WTC11 (cell line): ENCODE measurements at regions not wholly inside any gene's neighbourhood (a gene's known extent, or its start where the extent isn't known, plus 50 kb on each side); places are given as distances from the start of the nearest gene placed in this dataset.

Source experiments
- CTCF ChIP-seq: fragments of 200-600 bp; IDR thresholded peaks from 2 replicates; pipeline ENCODE4 v1.8.0; 2022; ENCODE audit warnings: antibody characterized with exemption
- E2F1 ChIP-seq: sonication (generic); formaldehyde crosslinking; IDR thresholded peaks from 2 replicates; pipeline ENCODE4 v1.8.0; 2022; ENCODE audit warnings: mild to moderate bottlenecking, missing genetic modification reagents
- GABPB1 ChIP-seq: sonication (generic); formaldehyde crosslinking; IDR thresholded peaks from 2 replicates; pipeline ENCODE4 v1.8.1; 2023; ENCODE audit warnings: mild to moderate bottlenecking, missing genetic modification reagents
- MAX ChIP-seq: sonication (generic); formaldehyde crosslinking; IDR thresholded peaks from 2 replicates; pipeline ENCODE4 v1.8.0; 2022; ENCODE audit warnings: mild to moderate bottlenecking, missing genetic modification reagents
- NFYB ChIP-seq: sonication (generic); formaldehyde crosslinking; conservative IDR thresholded peaks from 2 replicates; pipeline ENCODE4 v1.8.0; 2022; ENCODE audit warnings: low read depth, missing genetic modification reagents
- NR3C1 ChIP-seq: sonication (generic); formaldehyde crosslinking; conservative IDR thresholded peaks from 2 replicates; pipeline ENCODE4 v1.8.1; 2023; ENCODE audit warnings: low read depth, mild to moderate bottlenecking, missing genetic modification reagents
- TEAD1 ChIP-seq: sonication (generic); formaldehyde crosslinking; IDR thresholded peaks from 2 replicates; pipeline ENCODE4 v1.8.0; 2022; ENCODE audit warnings: mild to moderate bottlenecking, missing genetic modification reagents
- USF2 ChIP-seq: sonication (generic); formaldehyde crosslinking; IDR thresholded peaks from 2 replicates; pipeline ENCODE4 v1.8.1; 2023; ENCODE audit warnings: mild to moderate bottlenecking, missing genetic modification reagents, moderate library complexity
- TF ChIP-seq, protein P1 (sequence below): fragments of 250-450 bp; sonication (Bioruptor Pico); IDR thresholded peaks from 2 replicates; pipeline ENCODE4 v1.9.0; 2021; ENCODE audit warnings: mild to moderate bottlenecking
- TF ChIP-seq, protein P2 (sequence below): sonication (generic); formaldehyde crosslinking; IDR thresholded peaks from 2 replicates; pipeline ENCODE4 v1.8.1; 2023; ENCODE audit warnings: mild to moderate bottlenecking, missing genetic modification reagents, moderate library complexity

DNA sequence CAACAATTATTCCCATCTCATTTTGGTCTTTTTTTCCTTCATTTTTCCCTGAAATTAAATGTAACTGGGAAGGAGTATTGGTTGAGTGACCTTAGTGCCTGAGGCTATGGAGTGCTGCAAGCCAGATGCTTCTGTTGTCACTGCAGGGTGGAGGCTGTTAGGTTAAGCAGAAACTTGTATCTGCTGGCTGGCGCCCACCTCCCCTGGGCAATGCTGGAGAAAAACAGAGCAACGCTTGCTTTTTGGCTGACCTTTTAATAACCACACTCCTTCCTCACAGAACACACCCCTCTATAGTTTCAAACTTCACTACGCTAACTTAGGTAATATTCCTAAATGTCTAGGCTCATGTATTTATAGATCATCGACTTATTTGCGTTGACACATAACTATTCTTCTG is 583.5 kb upstream of the NOVA1 start:
- no peak for TF ChIP-seq CTCF
- no peak for TF ChIP-seq E2F1 (CRISPR knock-in tag)
- TF ChIP-seq GABPB1, result no peak
- no peak for TF ChIP-seq NFYB
- TF ChIP-seq, protein P1, sequence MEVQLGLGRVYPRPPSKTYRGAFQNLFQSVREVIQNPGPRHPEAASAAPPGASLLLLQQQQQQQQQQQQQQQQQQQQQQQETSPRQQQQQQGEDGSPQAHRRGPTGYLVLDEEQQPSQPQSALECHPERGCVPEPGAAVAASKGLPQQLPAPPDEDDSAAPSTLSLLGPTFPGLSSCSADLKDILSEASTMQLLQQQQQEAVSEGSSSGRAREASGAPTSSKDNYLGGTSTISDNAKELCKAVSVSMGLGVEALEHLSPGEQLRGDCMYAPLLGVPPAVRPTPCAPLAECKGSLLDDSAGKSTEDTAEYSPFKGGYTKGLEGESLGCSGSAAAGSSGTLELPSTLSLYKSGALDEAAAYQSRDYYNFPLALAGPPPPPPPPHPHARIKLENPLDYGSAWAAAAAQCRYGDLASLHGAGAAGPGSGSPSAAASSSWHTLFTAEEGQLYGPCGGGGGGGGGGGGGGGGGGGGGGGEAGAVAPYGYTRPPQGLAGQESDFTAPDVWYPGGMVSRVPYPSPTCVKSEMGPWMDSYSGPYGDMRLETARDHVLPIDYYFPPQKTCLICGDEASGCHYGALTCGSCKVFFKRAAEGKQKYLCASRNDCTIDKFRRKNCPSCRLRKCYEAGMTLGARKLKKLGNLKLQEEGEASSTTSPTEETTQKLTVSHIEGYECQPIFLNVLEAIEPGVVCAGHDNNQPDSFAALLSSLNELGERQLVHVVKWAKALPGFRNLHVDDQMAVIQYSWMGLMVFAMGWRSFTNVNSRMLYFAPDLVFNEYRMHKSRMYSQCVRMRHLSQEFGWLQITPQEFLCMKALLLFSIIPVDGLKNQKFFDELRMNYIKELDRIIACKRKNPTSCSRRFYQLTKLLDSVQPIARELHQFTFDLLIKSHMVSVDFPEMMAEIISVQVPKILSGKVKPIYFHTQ, result no peak
- no peak for TF ChIP-seq MAX (CRISPR knock-in tag)
- no peak for TF ChIP-seq USF2 (CRISPR knock-in tag)
- TF ChIP-seq NR3C1 (CRISPR knock-in tag), result no peak
- no peak for TF ChIP-seq TEAD1 (CRISPR knock-in tag)
- TF ChIP-seq, protein P2, sequence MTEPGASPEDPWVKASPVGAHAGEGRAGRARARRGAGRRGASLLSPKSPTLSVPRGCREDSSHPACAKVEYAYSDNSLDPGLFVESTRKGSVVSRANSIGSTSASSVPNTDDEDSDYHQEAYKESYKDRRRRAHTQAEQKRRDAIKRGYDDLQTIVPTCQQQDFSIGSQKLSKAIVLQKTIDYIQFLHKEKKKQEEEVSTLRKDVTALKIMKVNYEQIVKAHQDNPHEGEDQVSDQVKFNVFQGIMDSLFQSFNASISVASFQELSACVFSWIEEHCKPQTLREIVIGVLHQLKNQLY, result no peak
